Spleen (tissue), 7 donors: ENCODE measurements at regions not wholly inside any gene's neighbourhood (a gene's known extent, or its start where the extent isn't known, plus 50 kb on each side); places are given as distances from the start of the nearest gene placed in this dataset.

Experiments used
- CTCF ChIP-seq, 11 experiments: fragments of 200-600 bp in 7 of 11; fragments of 450-650 bp in 4 of 11; sonication (generic) in 4 of 11; IDR thresholded peaks in 8 of 11; conservative IDR thresholded peaks in 3 of 11; 1 replicate in 7 of 11; 2 replicates in 4 of 11; pipeline versions ENCODE4 v1.4.0 to v1.8.0; 2016 to 2021; ENCODE audit warnings: antibody characterized with exemption in 11 of 11, inconsistent platforms in 4 of 11, mild to moderate bottlenecking in 1 of 11
- POLR2A ChIP-seq, 3 donors: fragments of 450-650 bp; IDR thresholded peaks; one replicate each; pipeline ENCODE4 v1.5.1; 2017; ENCODE audit warnings: antibody characterized with exemption in 3 of 3, mild to moderate bottlenecking in 1 of 3
- POLR2AphosphoS5 ChIP-seq, 3 donors: sonication (generic); formaldehyde crosslinking; IDR thresholded peaks; one replicate each; pipeline ENCODE4 v1.5.1; 2017; ENCODE audit warnings: antibody characterized with exemption in 3 of 3
- donor health status: DM: no; HTN: no; CAD: no; lungs with moderate emphysema.
- donor health status: DM: no; HTN: no; CAD: no.
- donor health status: DM: no; HTN: no; CAD: no.

DNA sequence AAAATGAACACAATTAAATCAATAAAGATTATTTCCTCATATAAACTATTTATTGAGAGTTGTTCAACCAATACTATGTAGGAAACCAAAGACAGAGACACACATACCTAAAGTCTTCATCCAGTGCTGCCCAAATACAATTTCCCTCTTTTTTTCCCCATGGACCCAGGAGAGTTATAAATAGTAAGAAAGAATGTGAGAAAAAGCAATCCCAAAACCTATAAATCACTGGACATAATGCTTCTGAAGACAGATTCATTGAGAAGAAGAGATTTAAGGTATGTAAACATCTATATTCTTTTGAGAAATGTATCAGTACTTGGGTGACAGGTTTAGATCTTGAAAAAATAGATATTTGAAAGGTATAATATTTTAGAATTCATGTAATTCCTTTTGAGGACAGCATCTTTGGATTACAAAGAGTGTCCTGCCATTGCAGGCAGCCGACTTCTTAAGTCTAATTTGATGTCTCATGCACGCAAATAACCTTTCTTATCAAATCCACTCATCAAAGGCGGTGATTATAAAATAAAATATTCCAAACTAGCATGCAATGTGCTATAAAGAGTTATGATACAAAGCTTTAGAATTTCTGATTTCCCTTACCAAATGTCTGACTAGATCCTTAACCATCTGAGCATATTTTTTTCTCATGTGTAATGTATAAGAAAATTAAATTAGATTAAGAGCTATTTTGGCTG lies 739.4 kb downstream of the LIG4 start:
- no peak for TF ChIP-seq POLR2A (IDR thresholded peaks at IDR 0.05)
- TF ChIP-seq CTCF (IDR thresholded peaks at IDR 0.05 in 8 of 11, conservative IDR thresholded peaks at IDR 0.05 in 3 of 11), result no peak
- no peak for TF ChIP-seq POLR2AphosphoS5 (IDR thresholded peaks at IDR 0.05)
